NCI-H748 (cell line): ENCODE measurements at regions not wholly inside any gene's neighbourhood (a gene's known extent, or its start where the extent isn't known, plus 50 kb on each side); places are given as distances from the start of the nearest gene placed in this dataset.

Experiments used
- DNase-seq: peaks from one replicate; lab custom pipeline; 2025; ENCODE audit not compliant: unreplicated experiment; lab: John Stamatoyannopoulos, UW

GRCh38 chr3:24905266-24905665, 410.6 kb upstream of the THRB start:
- no peak for DNase-seq

DNA sequence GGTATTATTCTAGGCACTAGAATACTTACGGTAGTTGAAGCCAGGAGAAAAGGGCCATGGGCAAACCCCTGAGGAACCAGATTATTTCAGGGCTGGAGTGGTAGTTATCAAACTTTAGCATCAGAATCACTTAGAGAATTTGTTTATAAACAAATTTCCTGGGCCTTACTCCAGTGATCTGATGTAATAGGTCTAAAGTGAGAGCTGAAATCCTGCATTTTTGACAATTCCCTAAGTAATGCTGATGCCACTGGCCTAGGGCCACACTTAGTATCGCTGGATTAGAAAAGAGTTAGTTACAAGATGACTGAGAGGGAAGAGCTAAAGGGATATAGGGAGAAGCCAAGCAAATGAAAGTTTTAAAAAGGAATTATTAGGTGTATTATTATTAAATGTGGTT, 412.5 kb upstream of the THRB start:
- DNase-seq = no peak

DNA sequence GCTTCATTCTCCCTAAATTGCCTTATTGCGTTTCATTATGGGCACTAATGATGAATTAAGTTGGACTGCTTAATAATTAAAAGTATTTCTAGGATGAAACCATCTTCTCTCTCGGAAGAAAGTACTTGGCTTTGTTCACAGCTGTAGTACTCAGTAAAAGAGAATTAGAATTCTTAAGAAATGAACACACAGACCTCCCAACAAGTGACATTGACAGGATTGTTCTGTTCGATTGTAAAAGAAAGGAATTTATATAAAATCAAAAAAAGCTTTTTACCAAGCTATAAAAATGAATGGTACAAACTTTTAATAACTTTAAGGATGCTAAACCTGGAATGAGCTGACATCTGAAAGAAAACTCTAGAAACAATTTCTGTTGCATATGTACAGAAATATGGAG, 416.4 kb upstream of the THRB start:
- no peak for DNase-seq

GRCh38 chr3:24915639-24916038, 421.0 kb upstream of the THRB start:
- DNase-seq = no peak

DNA sequence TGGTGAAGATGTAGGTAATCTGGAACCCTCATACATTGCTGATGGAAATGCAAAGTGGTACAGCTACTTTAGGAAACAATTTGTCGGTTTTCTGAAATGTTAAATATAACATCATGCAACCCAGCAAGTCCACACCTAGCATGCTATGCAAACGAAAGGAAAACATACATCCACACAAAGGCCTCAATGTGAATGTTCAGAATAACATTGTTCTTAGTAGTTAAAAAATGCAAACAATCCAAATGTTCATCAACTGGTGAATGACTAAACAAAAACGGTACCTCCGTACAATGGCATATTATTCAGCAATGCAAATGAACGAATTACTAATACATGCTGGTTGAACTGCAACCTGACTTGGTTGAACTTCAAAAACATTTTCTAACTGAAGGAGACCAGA, 423.3 kb upstream of the THRB start:
- DNase-seq = no peak

DNA sequence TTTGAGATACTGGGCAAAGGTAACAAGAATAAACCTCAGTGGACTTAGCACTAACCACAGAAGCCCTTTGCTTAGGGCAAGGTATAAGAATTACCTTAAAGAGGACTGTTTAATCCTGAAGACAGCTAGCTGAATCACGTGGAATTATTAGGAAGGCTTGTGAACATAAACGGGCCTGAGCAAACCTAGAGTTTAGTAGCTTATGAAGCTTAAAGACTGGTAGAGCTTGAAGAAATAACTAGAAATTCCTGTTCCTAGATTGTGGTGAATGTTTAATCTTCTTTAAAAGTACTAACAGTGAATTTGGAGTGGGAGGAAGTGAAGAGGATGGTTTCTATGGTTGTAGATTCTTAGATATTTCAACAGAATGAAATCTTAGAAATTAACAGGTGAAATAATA, 428.9 kb upstream of the THRB start:
- no peak for DNase-seq

GRCh38 chr3:24929521-24929920, 434.9 kb upstream of the THRB start:
- DNase-seq = no peak

GRCh38 chr3:24933401-24933800, 438.8 kb upstream of the THRB start:
- no peak for DNase-seq

DNA sequence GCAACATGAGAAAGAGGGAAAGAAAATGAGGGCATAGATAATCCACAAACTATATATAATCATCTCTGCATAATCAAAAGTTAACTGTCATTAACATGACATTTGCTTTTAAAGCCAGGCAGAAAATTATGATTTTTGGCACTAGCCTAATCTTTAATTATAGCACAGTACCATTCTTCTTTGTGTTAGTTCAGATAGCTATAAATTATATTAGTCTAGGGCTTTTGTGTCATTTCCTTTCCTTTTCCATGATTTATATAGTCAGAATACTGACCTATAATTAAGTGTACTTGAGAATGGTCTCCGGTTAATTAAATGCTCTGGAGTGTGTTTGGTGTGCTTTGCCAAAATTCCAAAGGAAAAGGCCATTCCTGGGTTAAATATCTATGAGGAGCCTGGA, 441.9 kb upstream of the THRB start:
- DNase-seq = no peak

DNA sequence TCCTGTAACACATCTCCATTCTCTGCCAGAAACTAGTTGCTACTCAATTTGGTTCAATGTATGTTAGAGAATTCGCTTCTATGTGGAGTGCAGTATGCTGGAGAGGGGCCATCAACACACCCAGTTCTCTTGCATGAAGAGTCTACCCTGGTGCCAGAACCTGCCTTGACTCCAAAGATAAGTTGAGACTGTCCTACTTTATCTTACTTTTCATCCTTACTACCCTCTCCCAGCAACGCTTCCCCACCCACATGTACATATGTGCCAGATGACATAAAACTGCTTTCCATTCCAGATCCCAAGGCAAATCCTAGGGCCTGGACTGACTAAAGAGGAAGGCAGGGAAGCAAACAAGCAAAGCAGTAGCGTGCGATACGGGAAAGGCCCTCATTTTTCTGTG, 442.6 kb upstream of the THRB start:
- DNase-seq = no peak

- DNase-seq = no peak
Measured at GRCh38 chr3:24937780-24938179, 443.1 kb upstream of the THRB start.

DNA sequence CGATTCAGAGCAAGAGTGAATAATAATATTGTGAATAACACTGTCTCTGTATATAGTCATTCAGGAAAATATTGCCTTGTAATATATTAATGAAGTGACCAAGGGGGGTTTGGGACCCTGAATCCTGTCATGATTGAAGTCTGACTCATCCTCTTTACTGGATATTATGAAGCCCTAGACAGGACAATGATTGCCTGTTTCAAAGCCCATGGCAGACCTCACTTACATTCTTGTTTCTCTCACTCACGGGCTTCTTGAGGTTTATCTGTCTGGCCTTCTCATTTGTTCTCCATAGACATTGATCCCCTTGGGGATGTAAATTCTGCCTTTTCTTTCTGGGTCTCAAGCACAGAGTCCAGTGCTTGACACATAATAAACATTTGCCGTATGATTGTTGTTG, 449.3 kb upstream of the THRB start:
- DNase-seq = no peak

DNA sequence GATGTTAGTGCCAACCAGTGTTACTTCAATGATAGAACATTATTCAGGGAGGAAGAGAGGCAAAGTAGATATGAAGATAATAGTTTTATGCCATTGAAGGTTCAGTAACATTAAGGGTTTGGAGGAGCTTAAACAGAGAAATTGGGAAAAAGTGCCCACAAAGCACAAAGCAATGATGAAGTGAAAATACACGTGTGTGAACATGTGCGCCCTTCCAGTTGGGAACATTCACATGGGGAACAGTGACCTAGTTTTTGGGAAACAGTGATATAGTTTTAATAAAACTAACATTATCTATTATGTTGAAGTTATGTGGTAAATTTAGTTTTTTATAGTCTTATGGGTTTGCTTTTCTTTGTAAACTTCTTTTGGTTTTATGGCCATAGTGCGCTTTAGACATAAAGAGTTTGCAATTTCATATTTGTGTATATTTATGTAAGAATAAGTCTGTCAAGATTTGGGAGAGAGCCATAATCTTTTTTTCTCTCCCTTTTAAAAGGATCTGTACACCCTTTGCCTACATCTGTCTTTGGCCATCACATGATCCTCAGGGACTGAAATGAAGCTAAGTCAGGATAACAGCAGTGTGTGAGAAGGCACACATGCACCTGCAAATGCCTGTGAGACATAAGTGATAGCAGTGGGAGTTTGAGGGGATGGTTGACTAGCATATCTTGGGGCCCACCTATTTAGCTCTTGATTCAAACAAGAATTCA, 450.3 kb upstream of the THRB start:
- no peak for DNase-seq

DNA sequence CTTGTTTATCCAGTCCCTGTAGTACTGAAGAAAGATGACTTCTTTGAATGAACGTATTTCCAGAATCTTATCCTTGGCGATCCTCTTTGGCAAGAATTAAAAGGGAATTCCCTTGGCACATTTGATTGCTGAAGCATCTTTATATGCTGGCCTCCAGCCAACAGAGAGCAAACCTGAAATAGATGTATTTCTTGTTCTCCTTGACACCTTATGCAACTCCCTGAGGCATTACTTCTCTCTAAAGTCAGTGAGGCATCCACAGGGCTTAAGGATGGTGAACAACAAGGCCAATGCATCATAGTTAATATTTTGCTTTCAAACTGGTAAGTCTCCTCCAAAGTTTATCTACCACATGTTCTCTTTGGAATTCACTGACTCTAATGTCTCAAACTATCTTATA, 450.9 kb upstream of the THRB start:
- no peak for DNase-seq

DNA sequence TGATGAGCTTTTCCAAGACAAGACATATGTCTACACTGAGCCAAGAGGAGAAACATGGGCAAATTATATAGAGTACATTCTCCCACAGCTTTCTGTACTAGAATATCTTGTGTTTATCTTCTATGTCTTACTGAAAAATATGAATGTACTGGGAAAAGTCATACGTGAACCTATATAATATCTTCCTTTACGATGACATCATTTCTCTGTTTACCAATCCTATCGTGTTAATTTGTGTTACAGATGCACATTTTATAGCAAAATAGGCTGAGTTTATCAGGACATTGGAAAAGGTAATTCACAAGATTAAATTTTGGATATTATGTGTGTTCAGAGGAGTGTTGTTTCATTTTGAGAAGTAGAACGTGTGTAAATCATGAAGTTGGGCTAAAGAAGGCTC, 452.5 kb upstream of the THRB start:
- DNase-seq = no peak

- DNase-seq = no peak
Measured at GRCh38 chr3:24951180-24951579, 456.5 kb upstream of the THRB start.

DNA sequence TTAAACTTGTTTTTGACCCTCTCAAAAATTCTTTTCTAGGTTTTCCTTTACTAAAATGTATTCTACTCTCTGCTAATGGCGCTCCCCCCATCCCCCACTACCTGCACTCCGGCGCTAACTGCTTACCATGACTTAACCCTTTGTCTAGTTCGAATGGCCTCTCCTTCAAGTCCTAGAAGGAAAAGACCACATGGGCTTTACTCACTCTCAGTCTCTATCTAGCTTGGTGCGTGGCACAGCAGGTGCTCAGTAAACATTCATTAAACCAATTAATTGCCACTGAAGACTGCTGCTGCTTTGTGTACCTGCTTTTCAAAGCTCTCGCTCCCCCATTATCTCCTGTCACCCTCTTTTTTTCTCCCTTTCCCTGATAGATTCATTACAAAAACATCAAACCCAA, 457.7 kb upstream of the THRB start:
- DNase-seq = peak; percentile 40

DNA sequence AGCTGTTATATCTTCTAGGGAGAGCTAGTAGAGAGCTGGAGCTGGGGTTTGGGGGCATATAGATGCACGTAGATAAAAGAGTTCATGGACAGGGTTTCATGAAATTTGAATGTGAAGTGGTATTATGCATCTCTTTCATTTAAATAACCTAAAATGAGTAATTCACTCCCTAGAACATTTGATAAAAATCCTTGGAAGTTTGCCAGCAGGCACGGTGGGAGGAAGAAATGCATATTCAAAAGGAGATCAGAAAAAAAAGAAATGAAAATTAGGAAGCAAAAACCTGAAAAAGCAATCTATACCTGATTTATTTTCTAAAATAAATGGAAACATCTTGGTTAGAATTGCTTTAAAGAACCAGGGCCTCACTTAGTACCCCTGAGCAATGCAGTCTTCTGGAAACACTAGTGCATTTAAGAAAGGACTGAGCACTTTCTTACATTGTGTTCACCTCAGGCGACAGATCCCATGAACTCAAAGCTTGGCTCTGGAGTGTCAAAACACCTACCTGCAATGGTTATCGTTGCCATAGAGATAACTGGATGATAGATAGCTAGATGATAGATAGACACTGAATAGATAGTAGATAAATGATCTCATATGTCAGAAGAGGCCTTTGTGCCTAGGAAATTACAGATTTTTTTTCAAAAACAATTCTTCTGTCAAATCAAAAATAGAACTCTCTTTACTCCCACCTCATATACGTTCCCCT, 458.6 kb upstream of the THRB start:
- DNase-seq = peak; percentile 4

- no peak for DNase-seq
Measured at GRCh38 chr3:24956613-24957012, 462.0 kb upstream of the THRB start.

GRCh38 chr3:24958271-24958670, 463.6 kb upstream of the THRB start:
- DNase-seq = no peak

- no peak for DNase-seq
Measured at GRCh38 chr3:24958910-24959447, 464.3 kb upstream of the THRB start.

GRCh38 chr3:24963762-24964625, 464.1 kb upstream of the RARB start:
- DNase-seq = peak; percentile 2
